ENCODE measurements at regions not wholly inside any gene's neighbourhood (a gene's known extent, or its start where the extent isn't known, plus 50 kb on each side); places are given as distances from the start of the nearest gene placed in this dataset.

DNA sequence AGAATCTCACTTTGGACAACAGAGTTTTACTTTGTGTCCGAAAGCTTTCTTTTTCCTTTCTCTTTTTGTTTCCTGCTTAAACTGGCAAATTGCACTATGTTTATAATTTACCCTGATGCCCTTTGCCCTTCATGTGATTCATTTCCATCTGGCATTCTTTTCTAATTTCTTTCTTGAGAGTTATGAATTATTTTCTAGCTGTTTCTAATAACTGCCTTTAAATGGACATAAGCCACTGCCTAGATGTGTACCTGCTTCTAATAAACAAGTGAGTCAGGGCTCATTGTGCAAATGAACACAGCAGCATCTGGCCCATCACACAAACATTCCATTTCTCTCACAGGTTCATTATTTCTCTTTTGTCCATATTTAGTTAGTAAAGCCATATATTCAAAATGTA, 242.3 kb upstream of the GPRIN3 start:
- no peak for DNase-seq (ENCODE audit: low read depth)

DNA sequence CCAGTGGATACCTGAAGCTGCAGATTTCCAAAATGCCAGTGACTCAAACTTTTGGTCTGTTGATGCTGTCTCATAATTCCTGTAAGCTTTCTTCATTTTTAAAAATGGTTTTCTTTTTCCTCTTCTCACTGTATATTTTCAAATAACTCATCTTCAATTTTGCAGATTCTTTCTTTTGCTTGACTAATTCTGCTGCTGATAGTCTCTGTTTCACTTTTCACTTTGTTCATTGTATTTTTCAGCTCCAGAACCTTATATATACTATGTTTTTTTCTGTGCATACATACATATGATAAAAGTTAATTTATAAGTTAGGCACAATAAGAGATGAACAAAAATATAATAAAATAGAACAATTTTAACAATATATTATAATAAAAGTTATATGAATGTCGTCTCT, 237.7 kb upstream of the GPRIN3 start:
- DNase-seq (ENCODE audit: low read depth), result no peak

DNA sequence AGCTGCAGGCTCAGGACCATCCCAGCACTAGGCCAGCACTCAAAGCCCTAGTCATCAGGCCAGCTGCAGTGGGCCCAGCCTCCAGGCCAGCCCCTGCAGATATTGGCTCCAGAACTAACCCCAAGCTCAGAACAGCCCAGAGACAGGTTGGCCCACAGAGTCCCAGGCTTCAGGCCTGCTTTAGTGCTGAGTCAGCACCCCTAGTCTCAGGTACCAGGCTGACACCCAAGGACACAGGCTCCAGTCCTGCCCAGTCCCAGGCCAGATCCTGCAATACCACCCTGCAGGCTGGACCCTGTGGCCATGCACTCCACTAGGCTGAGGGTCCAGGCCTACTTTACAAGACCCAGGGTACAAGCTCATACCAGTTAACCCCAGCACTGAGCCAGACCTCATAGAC, 234.4 kb upstream of the GPRIN3 start:
- no peak for DNase-seq (ENCODE audit: low read depth)

DNA sequence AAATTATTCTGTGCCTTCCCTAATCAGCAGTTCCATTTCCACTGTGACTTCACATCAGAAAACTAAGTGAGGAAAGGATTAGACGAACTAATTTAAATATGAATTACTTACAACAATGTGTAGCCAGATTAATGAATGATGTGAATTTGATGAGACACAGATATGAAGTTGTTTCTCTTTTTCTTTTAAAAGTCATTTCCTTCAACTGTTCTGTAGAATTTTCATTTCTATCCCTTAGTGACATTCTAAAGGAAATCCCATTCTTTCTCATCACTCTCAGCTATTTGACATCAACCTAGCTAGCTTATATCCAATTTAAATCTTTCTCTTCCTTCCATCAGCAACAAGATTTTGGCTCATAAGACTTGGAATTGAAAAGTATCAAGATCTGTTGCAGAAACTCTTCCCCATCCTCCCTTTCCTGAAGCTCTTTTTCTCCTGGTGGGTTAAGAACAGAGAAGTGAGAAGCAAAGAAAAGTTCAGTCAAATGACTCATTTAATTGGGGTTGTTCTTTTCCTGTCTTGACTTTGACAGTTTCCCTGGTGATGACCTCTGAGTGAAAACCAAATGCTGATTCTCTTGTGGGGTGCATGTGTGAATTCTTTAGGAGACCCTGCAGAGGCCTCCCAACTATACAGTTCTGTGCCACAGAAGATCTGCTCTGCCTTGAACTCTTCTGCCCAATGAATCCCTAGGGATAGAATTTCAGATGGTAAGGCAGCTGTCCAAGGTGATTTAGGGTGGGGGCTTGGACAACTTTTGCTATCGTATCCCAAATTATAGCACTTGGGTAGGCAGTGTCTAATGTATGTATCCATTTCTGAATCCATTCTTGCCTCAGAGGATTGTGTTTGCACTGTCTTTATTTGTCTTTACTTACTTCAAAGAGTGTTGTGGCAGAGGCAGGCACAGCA, 232.5 kb upstream of the GPRIN3 start:
- DNase-seq (ENCODE audit: low read depth), result no peak

DNA sequence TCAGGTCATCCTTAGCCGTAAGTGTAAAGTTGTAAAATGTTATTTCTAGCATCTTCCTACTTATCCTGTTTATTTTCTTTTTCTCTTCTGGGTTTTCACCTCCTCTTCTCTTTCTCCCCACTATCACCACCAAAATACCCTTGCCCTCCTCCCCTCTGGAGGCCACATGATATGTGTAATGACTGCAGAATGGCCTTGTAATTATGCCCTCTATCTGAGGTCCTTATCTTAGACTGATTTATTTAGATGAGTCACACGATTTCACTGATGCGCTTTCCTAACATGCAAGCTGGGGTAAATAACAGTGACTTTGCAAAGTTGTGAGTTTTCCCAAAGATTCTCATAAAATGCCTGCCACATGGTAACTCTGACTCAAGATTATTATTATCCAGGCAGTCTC, 231.8 kb upstream of the GPRIN3 start:
- DNase-seq (ENCODE audit: low read depth), result no peak

DNA sequence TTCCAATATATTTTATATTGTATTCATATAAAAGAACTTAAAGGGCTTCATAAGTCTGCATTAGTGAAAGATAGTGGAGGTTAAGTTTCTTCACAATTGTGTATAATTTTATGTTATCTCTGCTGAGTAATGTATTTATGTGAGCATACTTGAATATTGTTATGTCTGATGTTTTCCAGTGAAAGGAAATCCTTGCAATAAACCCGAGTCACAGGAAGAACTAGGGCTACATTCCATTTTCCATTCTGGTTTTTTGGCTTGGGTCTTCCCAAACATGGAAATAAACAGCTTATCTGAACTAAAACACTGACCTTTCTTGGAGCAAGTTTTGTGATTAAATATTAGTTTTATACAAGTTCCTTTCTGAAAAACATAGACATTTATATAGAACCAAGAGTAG, 231.3 kb upstream of the GPRIN3 start:
- no peak for DNase-seq (ENCODE audit: low read depth)

DNA sequence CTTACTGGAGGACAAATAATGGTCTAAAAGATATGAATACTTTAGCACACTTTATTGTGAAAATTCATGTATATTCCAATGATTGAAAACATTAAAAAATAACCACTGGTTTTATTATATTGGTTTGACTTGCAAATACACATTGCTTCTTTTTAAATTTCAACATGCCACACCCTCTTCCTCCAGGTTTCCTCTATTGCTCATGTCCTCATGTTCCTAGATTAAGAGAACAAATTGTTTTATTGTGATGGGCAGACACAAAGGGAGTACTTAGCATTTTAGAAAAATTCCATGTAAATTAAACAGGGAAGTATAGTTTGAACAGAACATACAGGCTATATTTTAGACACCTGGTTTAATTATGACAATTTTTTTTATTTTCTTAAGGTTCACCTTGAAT, 230.6 kb upstream of the GPRIN3 start:
- DNase-seq (ENCODE audit: low read depth), result no peak

DNA sequence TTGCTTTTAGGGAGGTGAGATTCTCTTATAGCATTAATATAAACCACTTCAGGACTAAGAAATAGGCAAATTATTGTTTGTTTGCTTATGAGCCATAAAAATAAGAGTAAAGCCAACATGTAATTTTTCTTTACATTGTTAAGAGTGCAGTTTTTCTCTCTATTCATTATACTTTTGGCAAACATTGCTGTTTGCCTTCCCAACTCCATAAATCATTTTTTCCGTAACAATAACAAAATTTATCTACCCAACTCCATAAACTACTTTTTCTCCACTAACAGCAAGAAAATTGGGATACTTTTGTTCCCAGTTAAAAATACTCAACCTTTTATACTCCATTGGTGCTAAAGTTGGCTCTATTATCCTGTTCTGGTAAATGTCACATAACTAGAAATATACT, 229.7 kb upstream of the GPRIN3 start:
- DNase-seq (ENCODE audit: low read depth), result no peak

DNA sequence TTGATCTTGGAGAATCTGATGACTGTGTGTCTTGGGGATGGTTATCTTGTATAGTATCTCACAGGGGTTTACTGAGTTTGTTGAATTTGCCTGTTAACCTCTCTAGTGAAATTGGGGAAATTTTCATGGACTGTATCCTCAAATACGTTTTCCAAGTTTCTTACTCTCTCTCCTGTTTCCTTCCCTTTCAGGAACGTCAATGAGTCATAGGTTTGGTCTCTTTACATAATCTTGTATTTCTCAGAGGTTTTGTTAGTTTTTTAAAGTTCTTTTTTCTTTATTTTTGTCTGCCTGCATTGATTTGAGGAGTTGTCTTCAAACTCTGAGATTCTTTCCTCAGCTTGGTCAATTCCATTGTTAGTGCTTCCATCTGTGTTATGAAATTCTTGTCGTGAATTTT, 227.7 kb upstream of the GPRIN3 start:
- DNase-seq (ENCODE audit: low read depth), result no peak

DNA sequence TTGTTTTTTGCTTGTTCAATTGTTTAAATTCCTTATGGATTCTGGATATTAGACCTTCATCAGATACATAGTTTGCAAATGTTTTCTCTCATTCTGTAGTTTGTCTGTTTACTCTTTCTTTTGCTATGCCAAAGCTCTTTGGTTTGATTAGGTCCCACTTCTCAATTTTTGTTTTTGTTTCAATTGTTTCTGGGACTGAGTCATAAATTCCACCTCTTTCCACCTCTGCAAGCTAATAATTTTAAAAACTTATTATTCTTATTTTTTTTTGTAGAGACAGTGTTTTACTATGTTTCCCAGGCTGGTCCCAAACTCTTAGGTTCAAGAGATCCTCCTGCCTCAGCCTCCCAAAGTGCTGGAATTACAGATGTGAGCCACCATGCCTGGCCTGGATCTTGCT, 226.8 kb upstream of the GPRIN3 start:
- no peak for DNase-seq (ENCODE audit: low read depth)

DNA sequence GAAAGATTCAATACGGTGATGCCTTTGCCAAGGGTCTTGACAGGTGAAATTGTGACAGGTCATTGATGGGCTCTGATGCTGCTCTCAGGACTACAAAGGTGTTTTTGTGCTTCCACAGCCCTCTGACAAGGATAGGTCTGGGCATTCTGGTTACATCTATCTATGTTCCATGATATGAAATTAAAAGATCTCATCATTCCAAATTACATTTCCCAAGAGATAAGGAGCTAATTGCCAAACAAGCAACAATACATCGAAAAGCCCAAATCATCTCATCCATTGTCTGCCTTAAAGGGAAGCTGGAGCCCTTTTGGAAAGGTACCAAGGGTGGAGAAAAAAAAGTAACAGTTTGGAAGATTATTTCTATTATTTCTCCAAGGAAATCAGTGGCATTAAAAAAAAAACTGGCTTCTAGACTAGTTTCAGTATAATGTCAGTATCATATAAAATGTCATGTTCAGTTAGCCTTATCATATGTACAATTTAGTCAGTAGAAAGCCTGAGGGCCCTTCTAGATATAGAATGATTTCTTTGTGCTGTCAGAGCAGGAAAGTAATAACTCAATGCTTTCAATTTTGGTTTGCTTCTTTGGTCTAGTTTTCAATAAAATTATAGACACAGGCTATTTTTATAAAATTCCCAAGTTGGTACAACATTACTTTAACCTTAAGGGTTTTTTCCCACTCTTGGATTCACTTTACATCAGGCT, 224.5 kb upstream of the GPRIN3 start:
- DNase-seq (ENCODE audit: low read depth), result no peak

DNA sequence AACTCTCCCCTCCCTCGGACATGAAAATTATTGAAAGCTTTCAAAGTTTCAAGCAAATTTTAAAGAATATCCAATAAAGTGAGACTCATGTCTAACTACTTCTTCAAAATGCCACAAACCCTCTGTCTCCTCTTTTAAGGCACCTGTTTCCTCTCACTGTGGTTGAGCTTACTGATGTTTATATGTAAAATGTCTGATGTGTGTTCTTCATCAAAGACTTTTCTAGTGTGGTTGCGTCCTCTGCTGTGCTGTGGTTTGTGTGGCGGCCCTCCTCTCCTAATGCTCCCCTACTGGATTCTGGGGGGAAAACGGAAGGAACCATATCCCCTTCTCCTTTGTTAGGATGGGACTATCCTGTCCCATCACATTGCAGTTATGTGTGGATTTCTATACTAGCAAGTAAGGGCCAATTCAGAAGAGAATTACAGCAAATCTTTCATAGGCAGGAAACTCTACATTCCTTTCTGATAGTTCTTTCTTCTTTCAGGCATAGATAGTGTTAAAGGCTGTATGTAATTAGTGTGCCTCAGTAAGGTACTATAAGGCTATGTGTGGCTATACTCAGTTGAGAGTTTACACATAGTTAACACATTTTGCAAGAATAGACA, 221.0 kb upstream of the GPRIN3 start:
- no peak for DNase-seq (ENCODE audit: low read depth)

DNA sequence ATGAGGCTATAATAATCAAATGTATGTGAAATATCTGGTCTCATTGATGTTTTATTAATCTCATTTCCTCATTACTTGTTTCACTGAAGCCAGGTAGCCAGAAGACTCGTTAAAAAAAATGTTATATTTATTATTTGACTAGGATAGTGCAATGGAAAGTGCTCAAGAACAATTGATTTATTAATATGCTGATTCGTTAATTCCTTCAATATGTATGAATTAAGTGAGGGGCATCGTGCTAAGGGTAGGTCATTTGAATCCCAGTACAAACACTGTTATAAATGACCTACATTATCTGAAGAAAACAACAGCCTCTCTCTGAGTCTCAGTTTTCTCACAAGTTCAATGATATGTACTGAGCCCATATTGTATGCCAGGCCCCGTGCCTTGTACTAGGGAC, 214.2 kb upstream of the GPRIN3 start:
- DNase-seq (ENCODE audit: low read depth), result no peak

DNA sequence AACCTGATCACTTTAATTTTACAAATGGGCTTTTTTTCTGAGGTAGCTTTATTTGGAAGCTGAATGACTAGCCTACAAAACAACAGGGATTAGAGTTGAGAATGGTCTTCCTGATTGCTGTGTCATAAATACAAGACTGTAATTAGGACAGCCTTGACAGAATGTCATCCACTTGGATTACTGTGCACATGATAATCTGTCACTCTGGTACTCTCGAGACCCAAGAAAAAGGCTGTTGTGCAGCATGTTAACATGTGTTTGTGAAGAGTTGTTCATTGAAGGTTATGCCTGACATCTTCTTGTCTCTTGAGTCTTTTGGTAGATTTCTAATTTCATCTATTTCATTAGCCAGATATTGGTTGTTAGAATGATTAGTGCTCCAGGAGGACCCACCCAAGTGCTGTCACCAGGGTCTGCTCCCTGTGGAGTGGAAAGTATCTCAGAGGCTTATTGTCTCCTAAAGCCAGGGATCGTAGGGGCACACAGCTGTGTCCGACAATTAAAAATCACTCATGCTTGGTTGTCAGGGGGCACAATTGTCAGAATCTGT, 212.2 kb upstream of the GPRIN3 start:
- no peak for DNase-seq (ENCODE audit: low read depth)

DNA sequence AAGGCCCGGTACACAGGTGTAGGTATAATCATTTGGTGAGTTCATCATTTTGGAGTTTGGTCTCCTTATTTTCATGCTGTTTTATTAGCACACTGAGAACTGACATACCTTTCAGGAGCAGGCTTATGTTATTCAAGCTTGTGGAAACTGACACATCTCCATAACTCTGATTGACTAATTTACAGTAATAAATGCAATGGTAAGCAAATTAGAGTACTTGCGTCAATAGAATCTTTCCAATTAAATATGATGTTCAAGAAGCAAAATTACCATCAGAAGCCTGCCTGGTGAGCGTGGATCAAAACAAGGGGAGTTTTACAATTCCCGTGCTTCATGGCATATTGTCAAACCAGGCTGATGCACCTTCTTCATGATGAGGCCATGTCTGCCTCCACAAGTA, 210.7 kb upstream of the GPRIN3 start:
- DNase-seq (ENCODE audit: low read depth), result no peak

DNA sequence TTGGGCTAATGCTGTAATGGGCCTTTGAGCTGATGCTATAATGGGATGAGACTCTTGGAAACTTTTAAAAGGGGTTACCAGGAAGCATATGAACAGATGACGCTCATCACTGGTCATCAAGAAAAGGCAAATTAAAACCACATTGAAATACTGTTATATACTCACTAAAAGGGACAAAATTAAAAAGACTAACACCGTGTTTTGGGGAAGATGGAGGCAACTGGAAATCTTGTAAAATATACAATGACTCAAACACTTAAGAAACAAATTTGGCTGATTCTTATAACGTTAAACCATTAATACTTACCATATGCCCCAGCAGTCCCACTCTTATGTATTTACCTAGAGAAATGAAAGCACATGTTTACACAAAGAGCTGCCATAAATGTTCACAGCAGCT, 207.2 kb upstream of the GPRIN3 start:
- no peak for DNase-seq (ENCODE audit: low read depth)

DNA sequence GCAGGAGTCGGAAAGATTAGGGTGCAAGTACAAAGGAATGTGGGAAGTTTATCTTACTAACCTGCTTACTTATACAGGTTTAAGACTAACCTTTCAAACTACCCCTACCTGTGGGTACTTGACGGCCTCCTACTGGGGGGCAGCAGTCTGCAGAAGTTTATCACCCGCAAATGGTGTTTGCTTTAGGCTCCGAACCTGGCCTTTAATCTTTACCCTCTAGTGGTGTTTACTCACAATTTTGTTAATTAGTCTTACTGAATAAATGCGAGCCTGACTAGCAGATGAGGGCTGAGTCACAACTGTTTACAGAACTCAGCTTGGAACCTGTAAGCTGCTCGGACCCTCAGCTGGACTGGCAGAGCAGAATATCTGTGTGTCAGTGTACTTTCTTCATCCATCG, 204.2 kb upstream of the GPRIN3 start:
- DNase-seq (ENCODE audit: low read depth), result no peak

DNA sequence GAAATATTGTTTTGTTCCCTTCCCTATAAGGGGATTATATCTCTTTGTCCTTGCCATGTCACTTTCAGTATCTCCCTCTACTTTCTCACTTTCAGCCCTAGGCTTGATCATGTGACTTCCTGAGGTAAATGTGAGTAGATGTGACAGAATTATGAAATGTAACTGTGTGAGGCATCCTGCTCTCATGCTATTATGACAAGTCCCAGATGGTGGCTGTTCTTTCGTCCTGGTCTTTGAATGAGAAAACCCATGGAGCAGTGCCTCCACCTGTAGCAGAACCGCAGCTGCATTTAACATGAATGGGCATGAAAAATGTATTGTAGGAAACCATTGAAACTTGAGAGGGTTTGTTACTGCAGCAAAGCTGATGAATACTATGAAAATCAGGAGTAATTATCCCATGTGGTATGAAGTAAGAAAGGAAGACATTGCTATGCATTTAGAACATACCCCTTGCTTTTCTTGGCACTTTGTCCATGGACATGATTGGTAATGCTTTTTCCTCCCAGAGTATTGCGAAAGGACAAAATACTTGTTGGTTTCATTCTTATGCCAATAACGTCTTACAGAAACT, 202.2 kb upstream of the GPRIN3 start:
- no peak for DNase-seq (ENCODE audit: low read depth)

DNA sequence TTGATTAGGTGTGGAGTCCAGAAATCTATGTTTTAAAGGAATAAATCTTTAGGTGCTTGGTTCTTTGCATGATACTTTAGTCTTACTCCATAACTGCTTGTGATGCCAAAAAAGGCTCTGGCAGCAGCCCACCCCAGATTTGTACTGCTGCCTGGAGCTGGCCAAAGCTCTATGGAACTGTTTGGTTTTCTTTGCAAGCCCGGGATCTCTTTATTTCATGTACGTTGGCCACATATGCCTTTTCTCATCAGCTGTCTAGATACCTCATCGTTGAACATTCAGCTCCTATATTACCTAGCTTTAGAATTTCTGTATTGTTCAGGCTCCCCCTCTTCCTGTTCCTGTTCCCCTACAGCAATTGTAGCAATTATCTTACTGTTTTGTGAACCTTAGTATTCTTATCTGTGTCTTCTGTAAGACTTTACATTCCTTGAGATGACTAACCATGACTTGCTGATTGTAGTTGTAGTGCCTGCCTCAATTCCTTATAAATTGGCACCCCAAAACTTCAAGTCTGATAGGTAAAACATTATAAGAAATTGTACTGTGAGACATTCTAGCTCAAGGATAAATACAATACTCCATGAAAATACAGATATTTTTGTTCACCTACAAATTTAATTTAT, 199.4 kb upstream of the GPRIN3 start:
- DNase-seq (ENCODE audit: low read depth), result no peak

DNA sequence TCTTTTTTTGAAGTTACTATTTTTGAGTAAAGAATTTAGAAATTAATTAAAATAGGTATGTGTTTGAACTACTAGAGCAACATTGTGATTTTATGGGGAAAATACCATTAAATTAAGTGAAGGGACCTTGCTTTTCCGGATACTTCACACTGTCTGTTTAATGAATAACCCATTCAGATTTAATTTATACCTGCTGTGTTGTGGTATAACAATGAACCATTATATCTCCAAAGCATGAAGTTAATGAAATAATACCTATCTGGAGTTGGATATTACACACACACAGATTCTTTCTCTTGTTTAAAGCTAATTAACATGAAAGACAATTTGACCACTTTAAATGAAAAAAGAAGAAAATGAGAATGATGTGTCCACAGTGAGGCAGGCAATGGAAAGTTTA, 195.0 kb upstream of the GPRIN3 start:
- no peak for DNase-seq (ENCODE audit: low read depth)

DNA sequence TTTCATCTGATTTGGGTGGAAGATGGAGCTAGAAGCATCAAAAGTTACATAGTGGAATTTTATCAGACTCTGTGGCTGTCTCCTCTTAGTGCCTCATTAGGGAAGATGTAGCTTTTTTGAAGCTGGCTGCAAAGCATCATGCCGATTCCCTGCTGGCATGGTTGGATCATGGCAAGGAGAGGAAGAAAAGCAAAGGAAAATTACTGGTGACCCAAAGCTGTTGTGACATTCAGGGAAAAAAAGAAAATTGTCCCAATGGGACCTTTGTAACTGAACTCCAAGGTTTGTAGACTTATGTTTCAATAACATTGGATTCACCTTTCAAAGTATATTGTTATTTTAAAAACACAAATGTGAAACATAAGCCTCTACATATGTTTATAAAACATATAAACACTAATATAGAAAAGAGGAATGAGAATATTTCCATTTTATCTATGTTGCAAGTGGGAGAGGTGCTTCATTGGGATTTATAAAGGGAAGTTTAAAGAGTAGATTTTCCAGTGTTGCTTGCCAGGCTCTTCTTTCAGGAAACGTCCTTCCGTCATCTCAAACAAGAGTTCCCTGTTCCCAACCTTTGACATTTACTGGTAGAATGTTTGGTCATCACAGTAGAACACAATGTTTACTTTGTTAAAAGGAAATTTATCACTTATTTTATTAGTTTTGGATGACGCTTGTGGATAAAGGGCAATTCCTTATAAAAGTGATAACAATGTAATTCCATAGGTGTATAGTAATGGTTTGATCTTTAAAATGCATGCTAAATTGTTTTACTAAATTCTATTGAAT, 190.1 kb upstream of the GPRIN3 start:
- no peak for DNase-seq (ENCODE audit: low read depth)
